K562 (cell line): ENCODE measurements at regions not wholly inside any gene's neighbourhood (a gene's known extent, or its start where the extent isn't known, plus 50 kb on each side); places are given as distances from the start of the nearest gene placed in this dataset.

ENCODE experiments used
- ATAC-seq: fragments of 200-7000 bp; cut with Tn5 transposase; 3 replicates; pipeline ENCODE4 v1.9.1; 2020; ENCODE audit warnings: moderate library complexity
- BruUV-seq: library from RNA; stranded (reverse); fragments of 400-500 nt; replicated peaks from 2 replicates; lab custom pipeline; 2021; lab: Mats Ljungman, UMichigan
- CTCF ChIA-PET: fragments of 300-600 bp; formaldehyde crosslinking; extraction: SDS; loops from one replicate; lab custom pipeline; 2021; ENCODE audit warnings: low intra/inter-chr PET ratio; lab: Yijun Ruan, JAX
- POLR2A ChIA-PET: fragments of 300-600, 350-650 bp; sonication (Branson Sonifier 250); formaldehyde crosslinking; extraction: SDS; loops from one replicate; lab custom pipeline; 2021; ENCODE audit warnings: antibody characterized with exemption, inconsistent platforms; lab: Yijun Ruan, JAX
- DNase-seq, 4 experiments: peaks; one replicate each; pipeline versions ENCODE4 v3.0.0 to v3.0.0-alpha.2; 2011 to 2018; ENCODE audit warnings: low spot score in 3 of 4, mixed read lengths in 3 of 4; ENCODE audit errors: extremely low read depth in 1 of 4
- FAIRE-seq: peaks from 2 replicates; lab custom pipeline; 2011; peaks lifted over from hg19 to GRCh38; lab: Jason Lieb, UNC
- H2AFZ ChIP-seq: 2 replicates; pipeline ENCODE4 v1.6.0; 2011; ENCODE audit warnings: low read depth, low read length, control low read depth, inconsistent platforms
- H3K27ac ChIP-seq: fragments of 200-600 bp; 3 replicates; pipeline ENCODE4 v1.8.0; 2011; ENCODE audit warnings: low read depth, mild to moderate bottlenecking, control low read depth, inconsistent platforms, low read length, moderate library complexity, mixed read lengths; ENCODE audit errors: extremely low read depth
- H3K27me3 ChIP-seq, 2 experiments: fragments of 300-600 bp in 1 of 2; 2 replicates in 1 of 2; 3 replicates in 1 of 2; pipeline versions ENCODE4 v1.6.0 to v1.8.0; 2011; ENCODE audit warnings: inconsistent platforms in 2 of 2, low read length in 2 of 2, mild to moderate bottlenecking in 1 of 2, mixed read lengths in 1 of 2, moderate library complexity in 1 of 2; ENCODE audit not compliant: control insufficient read depth in 2 of 2, insufficient read depth in 2 of 2
- H3K36me3 ChIP-seq: fragments of 300-600 bp; 3 replicates; pipeline ENCODE4 v1.8.0; 2011; ENCODE audit warnings: mild to moderate bottlenecking, low read length, inconsistent platforms; ENCODE audit not compliant: control insufficient read depth, insufficient read depth
- H3K4me1 ChIP-seq, 2 experiments: fragments of 200-600 bp in 1 of 2; replicated peaks in 1 of 2; 2 replicates in 1 of 2; 3 replicates in 1 of 2; pipeline versions ENCODE4 v1.5.1 to v1.8.0; 2011; ENCODE audit warnings: inconsistent platforms in 2 of 2, low read length in 2 of 2, mild to moderate bottlenecking in 1 of 2, mixed read lengths in 1 of 2, moderate library complexity in 1 of 2; ENCODE audit not compliant: control insufficient read depth in 2 of 2, insufficient read depth in 2 of 2
- H3K4me2 ChIP-seq: 2 replicates; pipeline ENCODE4 v1.6.1; 2011; ENCODE audit warnings: low read length, control low read depth, inconsistent platforms, mixed read lengths; ENCODE audit not compliant: insufficient read depth
- H3K4me3 ChIP-seq: fragments of 200-600 bp; sonication (generic), shearing (Covaris generic); 2 replicates; pipeline ENCODE4 v1.5.1; 2016; ENCODE audit warnings: control low read depth, inconsistent platforms
- H3K79me2 ChIP-seq: fragments of 200-600 bp; 3 replicates; pipeline ENCODE4 v1.8.0; 2011; ENCODE audit warnings: low read length, inconsistent platforms; ENCODE audit not compliant: control insufficient read depth, insufficient read depth
- H3K9ac ChIP-seq, 2 experiments: 2 replicates each; pipeline versions ENCODE4 v1.6.0 to v1.6.1; 2011; ENCODE audit warnings: low read depth in 2 of 2, low read length in 2 of 2, control low read depth in 1 of 2, inconsistent platforms in 1 of 2, mild to moderate bottlenecking in 1 of 2, mixed read lengths in 1 of 2; ENCODE audit not compliant: insufficient read depth in 1 of 2
- H3K9me1 ChIP-seq: one replicate; pipeline ENCODE4 v1.6.0; 2011; ENCODE audit warnings: inconsistent platforms, mild to moderate bottlenecking, low read length, moderate library complexity; ENCODE audit not compliant: control insufficient read depth, insufficient read depth
- H3K9me3 ChIP-seq: replicated peaks from 2 replicates; pipeline ENCODE4 v1.5.1; 2011; ENCODE audit warnings: low read depth, low read length, inconsistent platforms; ENCODE audit not compliant: control insufficient read depth, insufficient read depth
- H4K20me1 ChIP-seq: replicated peaks from 2 replicates; pipeline ENCODE4 v1.6.1; 2011; ENCODE audit warnings: low read length, inconsistent platforms, mixed read lengths; ENCODE audit not compliant: control insufficient read depth, insufficient read depth
- ZFP1 ChIP-seq: fragments of 450-650 bp; formaldehyde crosslinking; IDR thresholded peaks from 2 replicates; pipeline ENCODE4 v1.4.0; 2020; ENCODE audit warnings: mild to moderate bottlenecking, mixed read lengths
- WGBS: fragments of 100-300 bp; shearing (Covaris generic); methylation state at CpG from one replicate; pipeline ENCODE4 v1.1.6; 2016; ENCODE audit warnings: low coverage, mixed read lengths; ENCODE audit not compliant: insufficient coverage; ENCODE audit errors: missing lambda C conversion rate; 5-methylcytosine and 5-hydroxymethylcytosine counted together
- in situ Hi-C: fragments of 300-500 bp; cut with MboI; formaldehyde crosslinking; loops from 4 replicates; pipeline ENCODE4 v1.15.0; 2018; ENCODE audit warnings: inconsistent platforms, mixed read lengths
- intact Hi-C: fragments of 100-400 bp; cut with micrococcal nuclease; formaldehyde crosslinking; loops from 2 replicates; pipeline ENCODE4 v1.14.2; 2022
- TF ChIP-seq, protein P1 (sequence below): sonication (generic); formaldehyde crosslinking; IDR thresholded peaks from 2 replicates; pipeline ENCODE4 v1.9.0; 2022; ENCODE audit warnings: mild to moderate bottlenecking, missing genetic modification reagents
- TF ChIP-seq, protein P2 (sequence below): fragments of 250-450 bp; sonication (Bioruptor Pico); IDR thresholded peaks from 2 replicates; pipeline ENCODE4 v1.8.0; 2022; ENCODE audit warnings: inconsistent platforms
- TF ChIP-seq, protein P3 (sequence below): fragments of 250-450 bp; sonication (Bioruptor Pico); IDR thresholded peaks from 2 replicates; pipeline ENCODE4 v1.6.1; 2021; ENCODE audit warnings: mild to moderate bottlenecking
- TF ChIP-seq, protein P4 (sequence below): sonication (generic); IDR thresholded peaks from 2 replicates; pipeline ENCODE4 v1.6.1; 2016
- TF ChIP-seq, protein P5 (sequence below): fragments of 450-650 bp; IDR thresholded peaks from 2 replicates; pipeline ENCODE4 v1.6.1; 2016

DNA sequence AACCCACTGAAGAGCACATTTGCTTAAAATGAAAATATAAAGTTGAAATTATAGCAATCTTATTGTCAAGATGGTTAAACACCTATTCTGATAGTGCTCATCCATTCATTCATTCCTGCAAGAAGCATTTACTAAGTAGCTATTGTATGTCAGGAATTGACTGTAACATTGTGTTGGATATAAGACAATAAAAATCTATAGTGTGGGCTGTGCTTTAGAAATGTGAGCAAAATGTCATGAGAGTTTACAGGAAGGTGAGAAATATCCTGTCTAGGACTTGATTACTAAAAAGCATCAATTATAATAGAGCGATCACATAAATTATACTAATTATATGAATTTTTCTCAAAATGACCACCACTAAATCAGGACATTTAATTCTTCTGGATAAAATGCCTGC, 123.0 kb downstream of the HAO1 start:
- H3K36me3 ChIP-seq = no peaks in the 10 kb centered on the region
- no peak overlapping the region for H3K27ac ChIP-seq
- no TSS peak for BruUV-seq
- no peak overlapping the region for H3K9ac ChIP-seq
- in situ Hi-C loops (no loop called here), intact Hi-C loops (no loop called here)
- H2AFZ ChIP-seq = no peak overlapping the region
- no peaks in the 10 kb centered on the region for H3K79me2 ChIP-seq
- TF ChIP-seq, protein P1, sequence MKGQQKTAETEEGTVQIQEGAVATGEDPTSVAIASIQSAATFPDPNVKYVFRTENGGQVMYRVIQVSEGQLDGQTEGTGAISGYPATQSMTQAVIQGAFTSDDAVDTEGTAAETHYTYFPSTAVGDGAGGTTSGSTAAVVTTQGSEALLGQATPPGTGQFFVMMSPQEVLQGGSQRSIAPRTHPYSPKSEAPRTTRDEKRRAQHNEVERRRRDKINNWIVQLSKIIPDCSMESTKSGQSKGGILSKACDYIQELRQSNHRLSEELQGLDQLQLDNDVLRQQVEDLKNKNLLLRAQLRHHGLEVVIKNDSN (CRISPR knock-in tag) = no peak
- TF ChIP-seq ZFP1 (CRISPR knock-in tag) = no peak
- H3K4me2 ChIP-seq = no peak overlapping the region
- DNase-seq = no peak
- no peaks in the 10 kb centered on the region for H4K20me1 ChIP-seq
- FAIRE-seq = no peak
- H3K9me1 ChIP-seq = no peaks in the 10 kb centered on the region
- H3K9me3 ChIP-seq = no peaks in the 10 kb centered on the region
- H3K4me3 ChIP-seq = no peak overlapping the region
- WGBS = 0% methylated on average over 1 of the region's 1 CpG
- ChIA-PET POLR2A (no interaction called here), CTCF (no interaction called here)
- H3K27me3 ChIP-seq = no peaks in the 10 kb centered on the region
- ATAC-seq = no peak
- H3K4me1 ChIP-seq = no peaks in the 10 kb centered on the region

DNA sequence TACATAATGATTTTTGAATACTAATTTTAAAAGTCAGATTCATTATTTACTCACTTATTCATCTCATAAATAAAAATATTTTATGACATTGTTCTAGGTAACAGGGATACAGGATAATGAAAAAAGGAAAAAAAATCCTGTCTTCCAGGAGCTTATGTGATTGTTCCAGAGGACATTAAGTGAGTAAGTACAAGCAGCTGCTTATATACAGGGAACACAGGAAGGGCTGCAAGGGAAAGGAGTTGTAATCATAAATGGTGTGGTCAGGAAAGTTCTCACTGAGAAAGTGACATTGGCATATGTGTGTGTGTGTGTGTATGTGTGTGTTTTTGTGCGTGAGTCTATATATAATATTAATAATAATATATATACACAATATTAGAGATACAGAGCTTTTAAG, 121.8 kb downstream of the HAO1 start:
- Histone ChIP-seq H3K9me3 (no peaks in the 10 kb centered on the region), H2AFZ (no peak overlapping the region), H3K79me2 (no peaks in the 10 kb centered on the region), H3K4me3 (no peak overlapping the region), H4K20me1 (no peaks in the 10 kb centered on the region), H3K36me3 (no peaks in the 10 kb centered on the region), H3K4me2 (no peak overlapping the region), H3K27ac (no peak overlapping the region), H3K9ac (no peak overlapping the region), H3K9me1 (no peaks in the 10 kb centered on the region), H3K4me1 (no peaks in the 10 kb centered on the region), H3K27me3 (no peaks in the 10 kb centered on the region)
- no TSS peak for BruUV-seq
- ChIA-PET POLR2A (no interaction called here), CTCF (no interaction called here)
- ATAC-seq = no peak
- intact Hi-C loops (no loop called here), in situ Hi-C loops (no loop called here)
- 0% methylated on average over 1 of the region's 1 CpG for WGBS
- no peak for FAIRE-seq
- DNase-seq = no peak
- TF ChIP-seq, protein P2, sequence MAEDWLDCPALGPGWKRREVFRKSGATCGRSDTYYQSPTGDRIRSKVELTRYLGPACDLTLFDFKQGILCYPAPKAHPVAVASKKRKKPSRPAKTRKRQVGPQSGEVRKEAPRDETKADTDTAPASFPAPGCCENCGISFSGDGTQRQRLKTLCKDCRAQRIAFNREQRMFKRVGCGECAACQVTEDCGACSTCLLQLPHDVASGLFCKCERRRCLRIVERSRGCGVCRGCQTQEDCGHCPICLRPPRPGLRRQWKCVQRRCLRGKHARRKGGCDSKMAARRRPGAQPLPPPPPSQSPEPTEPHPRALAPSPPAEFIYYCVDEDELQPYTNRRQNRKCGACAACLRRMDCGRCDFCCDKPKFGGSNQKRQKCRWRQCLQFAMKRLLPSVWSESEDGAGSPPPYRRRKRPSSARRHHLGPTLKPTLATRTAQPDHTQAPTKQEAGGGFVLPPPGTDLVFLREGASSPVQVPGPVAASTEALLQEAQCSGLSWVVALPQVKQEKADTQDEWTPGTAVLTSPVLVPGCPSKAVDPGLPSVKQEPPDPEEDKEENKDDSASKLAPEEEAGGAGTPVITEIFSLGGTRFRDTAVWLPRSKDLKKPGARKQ (CRISPR knock-in tag) = no peak
- TF ChIP-seq, protein P3, sequence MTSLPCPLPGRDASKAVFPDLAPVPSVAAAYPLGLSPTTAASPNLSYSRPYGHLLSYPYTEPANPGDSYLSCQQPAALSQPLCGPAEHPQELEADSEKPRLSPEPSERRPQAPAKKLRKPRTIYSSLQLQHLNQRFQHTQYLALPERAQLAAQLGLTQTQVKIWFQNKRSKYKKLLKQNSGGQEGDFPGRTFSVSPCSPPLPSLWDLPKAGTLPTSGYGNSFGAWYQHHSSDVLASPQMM (CRISPR knock-in tag) = no peak
- TF ChIP-seq, protein P4, sequence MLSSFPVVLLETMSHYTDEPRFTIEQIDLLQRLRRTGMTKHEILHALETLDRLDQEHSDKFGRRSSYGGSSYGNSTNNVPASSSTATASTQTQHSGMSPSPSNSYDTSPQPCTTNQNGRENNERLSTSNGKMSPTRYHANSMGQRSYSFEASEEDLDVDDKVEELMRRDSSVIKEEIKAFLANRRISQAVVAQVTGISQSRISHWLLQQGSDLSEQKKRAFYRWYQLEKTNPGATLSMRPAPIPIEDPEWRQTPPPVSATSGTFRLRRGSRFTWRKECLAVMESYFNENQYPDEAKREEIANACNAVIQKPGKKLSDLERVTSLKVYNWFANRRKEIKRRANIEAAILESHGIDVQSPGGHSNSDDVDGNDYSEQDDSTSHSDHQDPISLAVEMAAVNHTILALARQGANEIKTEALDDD = no peak
- TF ChIP-seq, protein P5, sequence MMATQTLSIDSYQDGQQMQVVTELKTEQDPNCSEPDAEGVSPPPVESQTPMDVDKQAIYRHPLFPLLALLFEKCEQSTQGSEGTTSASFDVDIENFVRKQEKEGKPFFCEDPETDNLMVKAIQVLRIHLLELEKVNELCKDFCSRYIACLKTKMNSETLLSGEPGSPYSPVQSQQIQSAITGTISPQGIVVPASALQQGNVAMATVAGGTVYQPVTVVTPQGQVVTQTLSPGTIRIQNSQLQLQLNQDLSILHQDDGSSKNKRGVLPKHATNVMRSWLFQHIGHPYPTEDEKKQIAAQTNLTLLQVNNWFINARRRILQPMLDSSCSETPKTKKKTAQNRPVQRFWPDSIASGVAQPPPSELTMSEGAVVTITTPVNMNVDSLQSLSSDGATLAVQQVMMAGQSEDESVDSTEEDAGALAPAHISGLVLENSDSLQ = no peak
